ENCODE measurements at regions not wholly inside any gene's neighbourhood (a gene's known extent, or its start where the extent isn't known, plus 50 kb on each side); places are given as distances from the start of the nearest gene placed in this dataset.

DNA sequence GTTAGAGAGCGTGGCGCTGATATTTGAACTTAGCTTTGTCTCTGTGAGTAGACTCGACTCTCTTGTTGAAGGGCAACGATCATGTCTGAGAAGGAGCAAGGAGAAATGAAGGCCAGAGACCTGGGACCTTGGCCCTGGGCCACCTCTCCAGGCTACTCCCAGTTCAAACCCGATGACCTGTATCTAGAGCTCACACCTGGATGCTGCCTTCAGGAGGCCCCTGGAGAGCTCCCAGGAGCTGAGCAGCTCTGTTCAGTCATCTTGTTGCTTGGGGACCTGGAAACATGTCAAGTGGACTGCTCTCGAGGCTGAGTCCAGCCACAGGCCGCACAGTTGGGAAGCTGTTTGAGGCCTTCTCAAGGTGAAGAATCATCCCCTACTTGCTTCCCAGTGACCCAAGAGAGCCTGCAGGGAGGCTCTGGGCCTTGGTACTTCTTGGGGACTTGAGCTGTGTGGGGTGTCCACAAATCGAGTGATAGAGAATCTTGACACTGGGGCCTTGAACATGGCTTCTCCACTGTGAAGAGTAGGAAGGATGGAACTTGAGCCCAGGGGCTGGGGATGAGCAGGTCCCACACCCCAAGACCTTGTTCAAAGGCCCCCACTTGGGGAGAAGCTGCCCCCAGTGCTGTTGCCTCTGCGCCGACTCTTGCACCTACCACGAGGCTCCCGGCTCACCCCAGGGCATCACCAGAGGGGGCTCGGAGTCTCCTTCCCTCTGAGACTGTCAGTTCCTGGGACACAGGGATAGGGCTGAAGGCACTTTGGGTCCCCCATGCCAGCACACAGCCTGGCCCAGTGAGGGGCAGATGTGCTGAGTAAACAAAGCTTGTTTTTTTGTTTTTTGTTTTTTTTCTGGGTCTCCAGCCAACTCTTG is 112.1 kb downstream of the IRX5 start:
- DNase-seq = no peak

- no peak for DNase-seq
Measured at GRCh38 chr16:55043499-55043898, 112.8 kb downstream of the IRX5 start.

- DNase-seq = no peak
Measured at GRCh38 chr16:55044201-55044975, 113.7 kb downstream of the IRX5 start.

- DNase-seq = no peak
Measured at GRCh38 chr16:55045329-55045728, 114.7 kb downstream of the IRX5 start.

- no peak for DNase-seq
Measured at GRCh38 chr16:55045756-55046460, 115.2 kb downstream of the IRX5 start.

- no peak for DNase-seq
Measured at GRCh38 chr16:55046513-55046912, 115.8 kb downstream of the IRX5 start.

DNA sequence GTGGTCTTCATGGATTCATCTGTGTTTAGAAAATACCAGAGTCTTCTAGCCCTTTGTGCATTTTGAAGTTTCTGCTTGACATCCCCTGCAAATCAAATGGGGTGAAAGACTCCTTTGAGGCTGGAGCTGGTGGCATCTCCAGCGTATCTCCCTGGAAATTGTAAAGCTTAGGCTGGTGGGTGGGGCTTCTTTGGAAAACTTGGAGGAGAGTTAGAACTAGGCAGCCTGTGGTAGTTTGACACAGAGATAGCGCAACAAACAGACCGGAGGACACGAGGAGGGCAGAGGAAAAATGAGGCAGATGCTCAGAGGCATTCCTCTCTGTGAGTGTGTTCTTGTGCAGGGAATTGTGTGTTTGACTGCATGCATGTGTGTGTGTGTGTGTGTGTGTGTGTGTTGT is 116.3 kb downstream of the IRX5 start:
- DNase-seq = no peak

GRCh38 chr16:55047331-55047730 is 116.7 kb downstream of the IRX5 start:
- DNase-seq = no peak

DNA sequence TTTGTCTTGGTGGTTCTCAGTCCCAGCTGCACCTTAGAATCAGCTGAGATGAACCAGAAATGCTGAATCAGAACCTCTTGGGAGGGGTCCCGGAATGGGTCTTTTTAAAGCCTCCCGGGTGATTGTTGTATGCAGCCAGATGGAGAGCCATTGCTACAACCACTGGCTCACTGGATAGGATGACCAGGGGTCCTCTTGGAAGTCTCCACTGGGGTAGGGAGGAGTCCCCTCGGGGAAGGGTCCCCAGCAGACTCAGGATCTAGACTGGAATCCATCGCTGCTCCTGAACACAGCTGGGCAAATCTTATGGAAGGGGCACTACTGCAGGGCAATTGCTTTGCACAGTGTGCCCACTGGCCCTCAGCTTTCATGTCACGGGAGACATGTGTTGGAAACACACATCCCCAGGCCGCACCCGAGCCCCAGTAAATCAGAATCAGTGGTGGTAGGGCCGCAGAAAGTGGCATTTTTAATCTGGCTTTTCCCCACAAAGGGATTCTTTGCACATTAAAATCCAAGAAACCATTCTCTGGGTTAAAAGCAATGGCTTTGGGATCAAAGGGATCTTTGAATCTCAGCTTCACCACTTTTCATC is 117.3 kb downstream of the IRX5 start:
- no peak for DNase-seq

- no peak for DNase-seq
Measured at GRCh38 chr16:55048745-55049144, 118.1 kb downstream of the IRX5 start.

- no peak for DNase-seq
Measured at GRCh38 chr16:55051571-55052347, 121.1 kb downstream of the IRX5 start.

- no peak for DNase-seq
Measured at GRCh38 chr16:55052348-55052734, 121.7 kb downstream of the IRX5 start.

DNA sequence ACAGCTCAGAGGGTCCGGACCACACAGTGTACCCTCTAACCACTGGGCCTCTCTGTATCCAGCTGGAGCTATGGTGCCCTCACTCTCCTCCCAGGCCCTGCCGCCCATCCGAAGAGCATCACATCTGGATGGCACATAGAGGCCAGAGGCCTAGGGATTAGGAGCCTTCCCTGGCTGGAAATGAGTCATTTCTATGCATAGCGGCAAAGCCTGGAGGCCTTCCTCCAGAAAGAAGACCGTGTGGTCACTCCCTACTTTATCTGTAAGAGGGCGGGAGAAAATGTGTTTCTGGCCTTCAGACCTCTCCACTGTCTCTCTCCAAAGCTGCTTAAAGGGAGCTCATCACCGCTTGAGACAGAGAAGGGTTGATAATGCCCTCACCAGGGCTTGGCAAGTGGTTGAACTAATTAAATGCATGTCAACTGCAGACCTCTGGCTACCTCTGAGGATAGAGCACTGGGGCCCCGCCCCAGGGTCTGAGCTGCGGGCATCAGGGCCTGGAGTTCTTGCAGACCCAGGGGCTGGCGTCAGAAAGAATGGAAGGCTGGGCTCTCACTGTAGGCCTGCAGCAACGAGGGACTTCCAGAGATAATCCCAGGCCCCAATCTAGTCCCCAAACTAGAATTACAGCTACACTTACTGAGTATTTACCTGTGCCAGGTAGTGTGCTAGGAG is 122.2 kb downstream of the IRX5 start:
- no peak for DNase-seq

GRCh38 chr16:55055262-55055661 is 124.6 kb downstream of the IRX5 start:
- no peak for DNase-seq

DNA sequence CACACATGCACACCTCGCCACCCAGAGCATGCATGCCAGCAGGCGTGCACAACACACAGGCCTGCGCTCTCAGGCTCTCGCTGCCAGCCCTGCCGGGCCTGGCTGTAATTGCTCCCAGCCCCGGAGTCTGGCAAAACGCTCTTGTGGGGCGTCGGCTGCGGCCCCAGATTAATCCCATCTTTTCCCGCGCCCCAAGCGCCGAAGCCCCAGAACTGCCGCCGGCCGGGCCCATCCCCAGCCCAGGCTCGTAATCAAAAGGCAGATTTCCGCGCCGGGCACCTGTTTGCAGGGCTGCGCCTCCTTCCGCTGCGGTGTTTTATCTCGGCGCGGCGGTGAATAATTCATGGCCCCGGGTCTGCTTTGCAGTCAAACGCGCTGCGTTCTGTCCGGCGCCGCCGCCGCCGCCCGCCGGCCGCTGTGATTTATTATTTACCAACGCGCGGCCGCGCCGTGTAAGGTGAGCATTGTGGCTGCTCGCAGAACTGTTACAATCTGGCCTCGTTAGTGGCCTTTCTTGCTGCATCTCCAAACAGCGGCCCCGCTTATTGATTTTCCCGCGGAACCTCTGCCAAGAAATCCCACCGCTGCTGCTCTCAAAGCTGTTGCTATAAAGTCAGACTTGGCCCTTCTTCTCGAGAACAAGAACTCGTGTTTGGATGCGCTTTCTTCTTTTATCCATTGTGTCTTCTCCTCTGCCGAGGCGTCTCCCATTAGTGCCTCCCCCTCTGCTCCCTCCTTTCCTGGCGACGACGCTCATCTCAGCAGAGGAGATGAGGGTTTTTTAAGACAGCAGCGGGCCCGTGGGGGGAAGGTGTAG is 126.1 kb downstream of the IRX5 start:
- peak; percentile 43 for DNase-seq

DNA sequence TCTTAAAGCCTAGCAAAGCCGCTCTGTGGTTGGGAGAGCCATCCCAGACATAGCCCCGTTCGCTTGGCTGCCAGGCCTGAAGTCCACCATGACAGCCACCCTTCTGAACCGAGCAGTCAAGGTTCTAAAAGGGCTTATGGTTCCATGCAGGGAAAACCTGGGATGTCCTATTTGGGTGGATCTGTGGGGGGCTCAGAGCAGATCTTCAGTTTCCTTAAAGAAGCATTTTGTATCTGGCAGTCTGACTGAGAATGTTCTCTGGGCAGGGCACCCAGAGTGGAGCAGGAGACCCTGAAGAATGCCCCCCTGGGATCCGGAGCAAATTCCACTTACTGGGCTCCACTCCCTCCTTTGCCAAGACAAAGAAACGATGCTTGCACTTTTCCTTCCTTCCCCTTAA is 127.2 kb downstream of the IRX5 start:
- no peak for DNase-seq

GRCh38 chr16:55058576-55058975 is 127.9 kb downstream of the IRX5 start:
- no peak for DNase-seq

GRCh38 chr16:55059146-55059545 is 128.5 kb downstream of the IRX5 start:
- DNase-seq = no peak

DNA sequence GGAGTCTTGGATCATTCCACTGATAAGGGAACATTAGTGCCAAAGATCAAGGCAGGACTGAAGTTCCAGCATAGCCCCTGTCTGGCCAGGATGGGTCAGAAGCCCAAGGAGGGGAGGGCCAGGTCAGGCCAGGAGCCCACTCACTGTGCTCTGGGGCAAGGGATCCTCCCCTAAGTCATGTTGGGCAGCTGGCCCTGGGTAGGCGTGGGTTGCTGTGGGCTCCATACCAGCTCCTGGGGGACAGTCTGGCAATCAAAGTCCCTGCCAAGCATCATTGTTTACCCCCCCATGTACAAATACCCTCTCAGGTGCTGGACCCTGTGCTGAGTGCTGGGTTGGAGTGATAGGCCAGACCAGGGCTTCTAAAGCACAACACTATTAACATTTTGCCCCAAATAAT is 130.5 kb downstream of the IRX5 start:
- DNase-seq = no peak

DNA sequence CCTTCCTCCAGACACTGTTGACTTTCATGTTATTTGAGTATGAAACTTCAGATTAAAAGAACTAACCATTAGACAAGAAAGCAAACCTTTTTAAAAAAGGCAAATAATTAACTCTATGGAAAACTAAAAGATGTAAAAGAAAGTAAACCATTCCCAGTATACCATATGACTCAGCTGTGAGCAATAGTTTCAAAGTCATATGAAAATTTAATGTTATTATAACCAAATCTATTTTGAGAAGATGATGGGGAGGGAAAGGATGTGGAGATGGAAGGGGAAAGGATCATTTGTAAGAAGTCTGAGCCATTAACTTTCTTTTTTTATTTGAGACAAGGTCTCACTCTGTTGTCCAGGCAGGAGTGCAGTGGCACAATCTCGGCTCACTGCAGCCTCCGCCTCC is 131.8 kb downstream of the IRX5 start:
- DNase-seq = no peak

Data from renal pelvis (tissue), 1 donor.